Activated T-cell treated with anti-CD3 and anti-CD28 coated beads, Interleukin-2, amount 50 U/mL, for 24 hours (primary cell): ENCODE measurements at regions not wholly inside any gene's neighbourhood (a gene's known extent, or its start where the extent isn't known, plus 50 kb on each side); places are given as distances from the start of the nearest gene placed in this dataset.

Experiments used
- DNase-seq: peaks from one replicate; pipeline ENCODE4 v3.0.0-alpha.2; 2020
- H3K27ac Mint-ChIP-seq: 2 replicates; pipeline ENCODE4 v1.8.0; 2020; ENCODE audit warnings: mild to moderate bottlenecking, mixed read lengths
- H3K27me3 Mint-ChIP-seq: 2 replicates; pipeline ENCODE4 v1.8.0; 2020; ENCODE audit warnings: mixed read lengths
- H3K36me3 Mint-ChIP-seq: 2 replicates; pipeline ENCODE4 v1.8.0; 2020; ENCODE audit warnings: low read depth, mixed read lengths
- H3K4me1 Mint-ChIP-seq: 2 replicates; pipeline ENCODE4 v1.8.0; 2020; ENCODE audit warnings: low read depth, mixed read lengths
- H3K4me3 Mint-ChIP-seq: 2 replicates; pipeline ENCODE4 v1.8.0; 2020; ENCODE audit warnings: mild to moderate bottlenecking, moderate library complexity, mixed read lengths
- H3K9me3 Mint-ChIP-seq: 2 replicates; pipeline ENCODE4 v1.8.0; 2020; ENCODE audit warnings: mixed read lengths

GRCh38 chr16:80489173-80489572 lies 51.6 kb upstream of the DYNLRB2 start:
- Mint-ChIP-seq H3K36me3 (no peaks in the 10 kb centered on the region), H3K27ac (no peak overlapping the region)

GRCh38 chr16:80488167-80488566 lies 52.6 kb upstream of the DYNLRB2 start:
- Mint-ChIP-seq H3K27ac (no peak overlapping the region), H3K4me3 (no peak overlapping the region), H3K4me1 (peaks cover 9% of the 10 kb centered on the region), H3K9me3 (peaks cover 3% of the 10 kb centered on the region), H3K27me3 (peaks cover 52% of the 10 kb centered on the region), H3K36me3 (no peaks in the 10 kb centered on the region)
- DNase-seq: no peak

More at GRCh38 chr16:80489173-80489572, 51.6 kb upstream of the DYNLRB2 start:
- Mint-ChIP-seq H3K9me3 (no peaks in the 10 kb centered on the region), H3K27me3 (peaks cover 49% of the 10 kb centered on the region), H3K4me1 (no peaks in the 10 kb centered on the region), H3K4me3 (no peak overlapping the region)
- no peak for DNase-seq

GRCh38 chr16:80480664-80481063 lies 60.1 kb upstream of the DYNLRB2 start:
- Mint-ChIP-seq H3K36me3 (no peaks in the 10 kb centered on the region), H3K4me3 (no peak overlapping the region), H3K27ac (no peak overlapping the region), H3K4me1 (peaks cover 9% of the 10 kb centered on the region), H3K9me3 (peaks cover 3% of the 10 kb centered on the region), H3K27me3 (peaks cover 33% of the 10 kb centered on the region)
- DNase-seq: no peak

GRCh38 chr16:80477838-80478237 lies 63.0 kb upstream of the DYNLRB2 start:
- Mint-ChIP-seq H3K4me3 (no peak overlapping the region), H3K27ac (no peak overlapping the region), H3K27me3 (peaks cover 25% of the 10 kb centered on the region), H3K4me1 (no peaks in the 10 kb centered on the region), H3K9me3 (no peaks in the 10 kb centered on the region), H3K36me3 (no peaks in the 10 kb centered on the region)
- no peak for DNase-seq

- Mint-ChIP-seq H3K27me3 (peaks cover 20% of the 10 kb centered on the region), H3K4me1 (peaks cover 4% of the 10 kb centered on the region), H3K9me3 (no peaks in the 10 kb centered on the region), H3K4me3 (no peak overlapping the region), H3K36me3 (no peaks in the 10 kb centered on the region), H3K27ac (no peak overlapping the region)
- DNase-seq: no peak
Observed at GRCh38 chr16:80468029-80468428, 72.8 kb upstream of the DYNLRB2 start.

GRCh38 chr16:80466024-80466987 lies 74.5 kb upstream of the DYNLRB2 start:
- H3K4me1 Mint-ChIP-seq: peaks cover 4% of the 10 kb centered on the region
- H3K27ac Mint-ChIP-seq: no peak overlapping the region
- H3K4me3 Mint-ChIP-seq: no peak overlapping the region
- H3K36me3 Mint-ChIP-seq: no peaks in the 10 kb centered on the region
- peaks cover 20% of the 10 kb centered on the region for H3K27me3 Mint-ChIP-seq
- H3K9me3 Mint-ChIP-seq: no peaks in the 10 kb centered on the region
- DNase-seq: peak; percentile 76

- peaks cover 18% of the 10 kb centered on the region for H3K27me3 Mint-ChIP-seq
- no peak overlapping the region for H3K27ac Mint-ChIP-seq
- H3K9me3 Mint-ChIP-seq: no peaks in the 10 kb centered on the region
- DNase-seq: no peak
- H3K4me3 Mint-ChIP-seq: no peak overlapping the region
- no peaks in the 10 kb centered on the region for H3K36me3 Mint-ChIP-seq
- peaks cover 4% of the 10 kb centered on the region for H3K4me1 Mint-ChIP-seq
Observed at GRCh38 chr16:80463751-80464495, 76.9 kb upstream of the DYNLRB2 start.

GRCh38 chr16:80463326-80463725 lies 77.5 kb upstream of the DYNLRB2 start:
- no peaks in the 10 kb centered on the region for H3K36me3 Mint-ChIP-seq
- peaks cover 14% of the 10 kb centered on the region for H3K27me3 Mint-ChIP-seq
- DNase-seq: no peak
- no peak overlapping the region for H3K27ac Mint-ChIP-seq
- no peaks in the 10 kb centered on the region for H3K9me3 Mint-ChIP-seq
- no peak overlapping the region for H3K4me3 Mint-ChIP-seq
- peaks cover 4% of the 10 kb centered on the region for H3K4me1 Mint-ChIP-seq

- H3K27ac Mint-ChIP-seq: no peak overlapping the region
- H3K27me3 Mint-ChIP-seq: peaks cover 10% of the 10 kb centered on the region
- no peak for DNase-seq
- no peaks in the 10 kb centered on the region for H3K9me3 Mint-ChIP-seq
- H3K4me3 Mint-ChIP-seq: no peak overlapping the region
- H3K4me1 Mint-ChIP-seq: peaks cover 4% of the 10 kb centered on the region
- H3K36me3 Mint-ChIP-seq: no peaks in the 10 kb centered on the region
Observed at GRCh38 chr16:80462917-80463316, 77.9 kb upstream of the DYNLRB2 start.

- peaks cover 12% of the 10 kb centered on the region for H3K27me3 Mint-ChIP-seq
- H3K9me3 Mint-ChIP-seq: no peaks in the 10 kb centered on the region
- H3K4me3 Mint-ChIP-seq: no peak overlapping the region
- no peak overlapping the region for H3K27ac Mint-ChIP-seq
- H3K4me1 Mint-ChIP-seq: no peaks in the 10 kb centered on the region
- H3K36me3 Mint-ChIP-seq: no peaks in the 10 kb centered on the region
- DNase-seq: no peak
Observed at GRCh38 chr16:80460988-80461387, 79.8 kb upstream of the DYNLRB2 start.

GRCh38 chr16:80459966-80460365 lies 80.8 kb upstream of the DYNLRB2 start:
- H3K9me3 Mint-ChIP-seq: no peaks in the 10 kb centered on the region
- no peak overlapping the region for H3K27ac Mint-ChIP-seq

GRCh38 chr16:80459331-80459777 lies 81.4 kb upstream of the DYNLRB2 start:
- Mint-ChIP-seq H3K9me3 (no peaks in the 10 kb centered on the region), H3K4me3 (no peak overlapping the region), H3K27me3 (peaks cover 23% of the 10 kb centered on the region), H3K36me3 (no peaks in the 10 kb centered on the region), H3K4me1 (no peaks in the 10 kb centered on the region), H3K27ac (no peak overlapping the region)
- DNase-seq: no peak

More at GRCh38 chr16:80459966-80460365, 80.8 kb upstream of the DYNLRB2 start:
- Mint-ChIP-seq H3K4me1 (no peaks in the 10 kb centered on the region), H3K27me3 (peaks cover 19% of the 10 kb centered on the region), H3K36me3 (no peaks in the 10 kb centered on the region), H3K4me3 (no peak overlapping the region)
- DNase-seq: no peak

GRCh38 chr16:80457871-80458270 lies 82.9 kb upstream of the DYNLRB2 start:
- Mint-ChIP-seq H3K27ac (no peak overlapping the region), H3K4me3 (no peak overlapping the region), H3K36me3 (no peaks in the 10 kb centered on the region), H3K4me1 (no peaks in the 10 kb centered on the region), H3K27me3 (peaks cover 23% of the 10 kb centered on the region), H3K9me3 (no peaks in the 10 kb centered on the region)
- no peak for DNase-seq

GRCh38 chr16:80454802-80455201 lies 86.0 kb upstream of the DYNLRB2 start:
- no peaks in the 10 kb centered on the region for H3K36me3 Mint-ChIP-seq
- no peak overlapping the region for H3K27ac Mint-ChIP-seq
- no peaks in the 10 kb centered on the region for H3K9me3 Mint-ChIP-seq
- DNase-seq: no peak
- H3K27me3 Mint-ChIP-seq: peaks cover 21% of the 10 kb centered on the region
- H3K4me3 Mint-ChIP-seq: no peak overlapping the region
- no peaks in the 10 kb centered on the region for H3K4me1 Mint-ChIP-seq

- Mint-ChIP-seq H3K27me3 (peaks cover 13% of the 10 kb centered on the region), H3K4me1 (no peaks in the 10 kb centered on the region)
Observed at GRCh38 chr16:80449392-80449791, 91.4 kb upstream of the DYNLRB2 start.

More at GRCh38 chr16:80449392-80449791, 91.4 kb upstream of the DYNLRB2 start:
- H3K27ac Mint-ChIP-seq: no peak overlapping the region
- no peaks in the 10 kb centered on the region for H3K36me3 Mint-ChIP-seq
- no peak overlapping the region for H3K4me3 Mint-ChIP-seq
- no peaks in the 10 kb centered on the region for H3K9me3 Mint-ChIP-seq
- no peak for DNase-seq
